HG03135 (cell line): ENCODE measurements at regions not wholly inside any gene's neighbourhood (a gene's known extent, or its start where the extent isn't known, plus 50 kb on each side); places are given as distances from the start of the nearest gene placed in this dataset.
"Not testable (repeated sequence)": the region's sequence is repeated elsewhere in the genome, so short reads cannot be mapped to it uniquely, and the experiment has no call there.

Experiments used
- ATAC-seq: cut with Tn5 transposase; IDR thresholded peaks from one replicate; pipeline ENCODE4 v1.9.1; 2021; ENCODE audit warnings: mild to moderate bottlenecking, moderate library complexity; ENCODE audit not compliant: unreplicated experiment

DNA sequence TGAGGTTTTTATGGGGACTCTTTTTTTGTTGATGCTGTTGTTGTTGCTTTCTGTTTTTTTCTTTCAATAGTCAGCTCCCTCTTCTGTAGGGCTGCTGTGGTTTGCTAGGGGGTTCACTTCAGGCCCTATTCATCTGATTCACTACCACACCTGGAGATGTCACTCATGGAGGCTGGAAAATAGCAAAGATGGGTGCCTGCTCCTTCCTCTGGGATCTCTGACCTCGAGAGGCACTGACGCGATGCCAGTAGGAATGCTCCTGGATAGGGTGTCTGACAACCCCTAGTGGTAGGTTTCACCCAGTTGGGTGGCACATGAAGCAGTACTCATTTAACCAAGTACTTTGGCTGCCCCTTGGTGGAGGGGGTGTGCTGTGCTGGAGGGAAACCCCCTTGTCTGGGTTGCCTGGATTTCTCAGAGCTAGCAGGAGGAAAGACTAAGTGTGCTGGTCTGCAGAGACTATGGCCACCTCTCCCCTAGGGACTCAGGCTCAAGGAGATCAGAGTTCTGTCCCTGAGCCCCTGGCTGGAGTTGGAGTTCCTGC lies 745.5 kb downstream of the TMTC2 start:
- no peak for ATAC-seq

DNA sequence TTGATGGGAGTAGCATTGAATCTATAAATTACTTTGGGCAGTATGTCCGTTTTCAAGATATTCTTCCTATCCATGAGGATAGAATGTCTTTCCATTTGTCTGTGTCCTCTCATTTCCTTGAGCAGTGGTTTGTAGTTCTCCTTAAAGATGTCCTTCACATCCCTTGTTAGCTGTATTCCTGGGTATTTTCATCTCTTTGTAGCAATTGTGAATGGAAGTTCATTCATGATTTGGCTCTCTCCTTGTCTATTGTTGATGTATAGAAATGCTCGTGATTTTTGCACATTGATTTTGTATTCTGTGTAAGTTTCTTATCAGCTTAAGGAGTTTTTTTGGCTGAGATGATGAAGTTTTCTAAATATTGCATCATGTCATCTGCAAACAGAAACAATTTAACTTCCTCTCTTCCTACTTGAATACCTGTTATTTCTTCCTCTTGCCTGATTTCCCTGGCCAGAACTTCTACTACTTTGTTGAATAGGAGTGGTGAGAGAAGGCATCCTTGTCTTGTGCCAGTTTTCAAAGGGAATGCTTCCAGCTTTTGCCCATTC lies 741.0 kb downstream of the TMTC2 start:
- not testable (repeated sequence) for ATAC-seq

DNA sequence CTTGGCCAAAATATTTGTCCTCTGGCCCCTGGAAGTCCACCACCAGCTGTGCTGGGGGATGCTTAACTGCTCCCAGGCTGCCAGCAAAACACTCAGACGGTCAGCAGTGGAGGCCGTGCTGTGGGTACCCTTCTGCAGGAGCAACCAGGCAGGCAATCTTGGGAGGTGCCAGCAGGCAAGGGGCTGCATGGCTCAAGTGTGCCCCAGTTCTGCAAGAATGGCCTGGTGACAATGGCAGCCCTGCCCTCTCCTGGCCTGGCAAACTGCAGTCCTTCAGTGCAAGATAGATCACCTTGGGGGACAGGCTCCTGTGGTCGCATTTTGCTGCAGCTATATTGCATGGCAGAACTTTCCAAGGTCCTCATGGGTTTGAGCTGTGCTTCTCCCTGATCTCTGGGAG lies 728.3 kb downstream of the TMTC2 start:
- no peak for ATAC-seq

DNA sequence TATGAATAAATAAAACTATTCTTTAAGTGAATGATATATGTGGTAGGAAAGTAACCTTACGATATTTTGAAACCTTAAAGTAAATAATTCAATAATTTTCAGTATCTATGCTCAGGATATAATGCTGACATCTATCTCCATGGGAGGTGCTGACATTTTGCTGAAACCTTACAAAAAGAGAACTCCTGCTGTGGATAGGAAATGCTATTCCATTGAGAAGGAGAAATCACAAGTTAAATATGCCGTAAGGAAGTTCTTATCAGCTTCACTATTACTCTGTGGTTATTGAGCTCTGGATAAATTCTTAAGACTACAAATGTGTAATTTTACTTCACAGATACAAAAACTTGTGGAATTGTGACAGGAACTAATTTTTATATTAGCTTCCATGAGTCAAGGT lies 722.1 kb downstream of the TMTC2 start:
- no peak for ATAC-seq

DNA sequence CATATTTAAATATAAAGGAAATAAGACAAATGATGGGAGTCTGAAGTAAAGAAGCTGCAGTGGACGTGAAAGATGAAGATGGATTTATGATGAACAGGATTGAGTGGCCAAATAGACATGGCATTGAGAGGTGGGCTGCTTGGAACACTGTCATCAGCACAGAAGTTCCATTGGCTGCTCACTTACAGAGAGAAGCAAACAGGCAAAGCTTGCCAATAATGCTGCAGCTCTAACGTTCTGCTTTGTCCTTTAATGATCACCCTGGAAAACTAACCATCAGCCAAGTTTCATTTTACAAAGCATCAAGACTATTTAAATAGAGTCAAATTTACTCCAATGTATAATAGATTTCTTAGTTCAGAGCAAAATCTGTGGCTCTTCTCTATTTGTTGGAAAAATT lies 721.4 kb downstream of the TMTC2 start:
- no peak for ATAC-seq

DNA sequence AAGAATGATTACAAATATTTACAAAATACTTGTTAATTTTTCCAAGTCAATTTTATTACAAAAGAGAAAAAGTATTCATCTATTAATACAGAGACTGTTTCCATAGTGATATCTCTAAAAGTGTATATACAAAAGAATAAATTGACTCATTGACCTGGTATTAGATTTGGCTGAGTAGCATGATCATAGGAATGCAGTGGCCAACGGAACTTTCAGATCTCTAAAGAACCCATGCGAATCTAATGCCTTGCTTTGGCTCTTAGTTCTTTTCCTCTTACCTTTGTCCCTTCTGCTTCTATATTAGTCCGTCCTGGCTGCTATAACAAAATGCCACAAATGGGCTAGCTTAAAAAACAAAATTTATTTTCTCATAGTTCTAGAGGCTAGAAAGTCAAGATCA lies 717.8 kb downstream of the TMTC2 start:
- no peak for ATAC-seq

DNA sequence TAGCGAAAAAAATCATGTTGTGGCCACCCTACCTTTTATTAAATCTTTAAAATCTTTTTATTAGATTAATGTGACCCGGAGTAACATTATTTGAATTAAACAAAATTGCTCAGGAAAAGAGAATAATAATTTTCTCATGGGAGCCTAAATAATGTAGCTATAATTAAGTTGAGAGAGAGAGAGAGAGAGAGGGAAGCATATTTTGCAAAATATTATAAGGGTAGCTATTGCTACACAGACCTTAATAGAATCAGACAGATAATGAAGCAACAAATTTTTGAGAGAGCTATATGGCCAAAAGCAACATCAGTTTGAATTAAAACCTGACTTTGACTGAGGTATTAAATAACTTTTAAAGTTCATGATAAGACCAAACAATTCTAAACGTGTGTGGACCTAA lies 703.5 kb downstream of the TMTC2 start:
- no peak for ATAC-seq

DNA sequence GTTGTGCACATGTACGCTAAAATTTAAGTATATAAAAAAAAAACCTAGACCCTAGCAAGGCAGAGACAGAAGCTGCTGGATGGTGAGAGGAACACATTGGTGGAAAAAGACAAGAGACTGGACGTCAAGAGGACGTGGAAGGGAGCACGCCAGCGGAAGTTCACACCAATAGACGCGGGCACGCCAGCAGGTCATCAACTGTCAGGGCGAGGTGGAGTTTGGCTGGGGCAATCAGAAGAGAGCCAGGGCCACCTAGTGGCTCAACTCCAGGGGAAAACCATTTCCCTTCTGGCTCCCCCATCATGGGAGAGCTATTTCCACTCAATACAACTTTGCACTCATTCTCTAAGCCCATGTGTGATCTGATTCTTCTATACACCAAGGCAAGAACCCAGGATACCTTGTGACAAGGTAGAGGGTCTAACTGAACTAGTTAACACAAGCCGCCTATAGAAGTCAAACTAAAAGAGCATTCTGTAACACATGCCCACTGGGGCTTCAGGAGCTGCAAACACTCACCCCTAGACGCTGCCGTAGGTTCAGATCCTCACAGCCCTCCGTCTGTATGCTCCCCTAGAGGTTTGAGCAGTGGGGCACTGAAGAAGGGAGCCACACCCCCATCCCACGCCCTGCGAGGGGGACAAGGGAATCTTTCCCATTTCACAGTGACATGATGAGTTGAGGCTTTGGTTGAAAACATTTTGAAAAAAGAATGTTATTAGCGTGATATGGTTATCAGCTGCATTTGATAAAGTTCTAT lies 702.7 kb downstream of the TMTC2 start:
- no peak for ATAC-seq

DNA sequence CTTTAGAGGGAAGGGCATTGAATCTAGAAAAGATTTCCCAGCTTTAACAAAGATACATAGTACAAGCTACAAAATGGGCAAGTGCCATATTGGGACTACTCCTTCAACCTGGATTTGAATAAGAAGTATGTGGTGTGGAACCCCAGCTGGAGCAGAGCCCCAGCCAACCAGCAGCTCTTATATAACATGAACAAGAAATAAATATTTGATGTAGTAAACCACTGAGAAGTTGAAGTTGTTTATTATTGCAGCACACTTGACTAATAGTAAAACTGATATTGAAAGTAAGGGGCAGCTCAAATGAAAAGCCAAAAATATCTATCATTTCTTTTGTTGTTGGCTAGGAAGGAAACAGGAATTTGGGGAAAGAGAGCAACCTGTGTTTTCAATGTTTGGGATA lies 701.8 kb downstream of the TMTC2 start:
- ATAC-seq, result no peak

DNA sequence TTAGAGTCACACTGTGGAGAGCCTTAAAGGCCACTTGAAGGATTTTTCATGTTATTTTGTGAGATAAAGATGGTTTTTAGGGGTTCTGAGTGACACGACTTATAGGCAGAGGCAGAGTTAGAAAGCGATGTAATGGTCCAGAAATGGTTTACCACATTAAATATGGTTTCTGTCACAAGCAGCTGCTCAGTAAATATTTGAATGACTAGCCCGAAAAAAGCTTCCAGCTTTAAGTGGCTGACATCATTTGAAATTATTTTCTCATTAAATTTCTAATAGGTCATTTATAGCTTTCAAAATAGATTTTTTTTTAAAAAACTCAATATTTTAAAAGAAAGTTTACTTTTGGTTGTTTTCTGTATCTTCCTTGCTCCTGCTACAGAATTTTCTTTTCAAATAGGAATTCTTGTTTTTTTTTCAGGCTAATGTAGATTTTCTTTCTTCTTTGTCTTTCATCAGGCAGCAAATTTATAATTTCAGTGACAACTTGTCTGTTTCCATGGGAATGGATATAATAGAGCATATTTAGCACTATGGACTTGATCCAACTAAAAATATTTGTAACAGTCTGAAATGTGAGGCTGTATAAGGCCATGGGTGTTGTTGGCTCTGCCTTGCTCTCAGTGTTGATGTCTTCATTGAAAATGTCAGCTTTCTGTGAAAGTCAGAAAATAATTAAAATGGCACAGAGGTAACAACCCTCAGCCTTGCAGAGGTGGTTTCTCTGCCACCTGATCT lies 700.0 kb downstream of the TMTC2 start:
- ATAC-seq, result no peak

DNA sequence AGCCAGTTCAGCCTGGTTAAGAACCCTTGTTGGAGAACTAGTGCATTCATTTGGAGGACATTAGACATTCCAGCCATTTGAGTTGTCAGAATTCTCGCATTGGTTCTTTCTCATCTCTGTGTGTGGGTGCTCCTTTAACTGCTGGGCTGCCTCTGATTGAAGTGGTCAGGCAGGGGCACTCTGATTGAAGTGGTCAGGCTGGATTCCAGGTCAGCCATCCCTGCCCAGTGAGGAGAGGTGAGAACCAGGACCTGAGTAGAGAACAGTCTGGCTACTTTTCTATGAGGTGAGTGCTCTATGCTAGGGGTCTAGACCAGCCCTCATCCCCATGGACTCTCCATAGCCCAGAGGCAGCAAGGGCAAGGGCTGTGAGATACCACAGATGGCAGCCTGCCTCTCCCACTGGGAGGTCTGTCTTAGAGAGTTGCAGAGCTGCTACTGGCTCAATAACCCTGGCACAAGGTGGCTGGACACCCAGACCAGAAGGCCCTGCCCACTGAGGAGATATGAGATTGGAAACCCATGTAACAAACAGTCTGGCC lies 691.6 kb downstream of the TMTC2 start:
- ATAC-seq, result no peak

DNA sequence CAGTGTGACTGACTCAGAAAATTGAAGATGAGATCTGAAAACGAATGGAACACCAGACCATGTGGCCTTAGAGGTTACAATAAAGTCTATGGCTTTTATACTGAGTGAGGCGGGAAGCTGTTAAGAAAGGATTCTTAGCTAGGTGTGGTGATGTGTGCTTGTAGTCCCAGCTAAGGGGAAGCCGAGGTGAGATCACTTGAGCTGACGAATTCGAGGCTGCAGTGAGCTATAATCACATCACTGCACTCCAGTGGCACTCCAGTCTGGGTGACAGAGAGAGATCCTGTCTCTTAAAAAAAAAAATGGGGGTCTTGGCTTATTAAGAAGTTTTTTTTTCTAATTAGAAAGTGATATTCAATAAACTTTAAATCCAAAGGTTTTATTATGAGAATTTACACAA lies 678.6 kb downstream of the TMTC2 start:
- no peak for ATAC-seq

DNA sequence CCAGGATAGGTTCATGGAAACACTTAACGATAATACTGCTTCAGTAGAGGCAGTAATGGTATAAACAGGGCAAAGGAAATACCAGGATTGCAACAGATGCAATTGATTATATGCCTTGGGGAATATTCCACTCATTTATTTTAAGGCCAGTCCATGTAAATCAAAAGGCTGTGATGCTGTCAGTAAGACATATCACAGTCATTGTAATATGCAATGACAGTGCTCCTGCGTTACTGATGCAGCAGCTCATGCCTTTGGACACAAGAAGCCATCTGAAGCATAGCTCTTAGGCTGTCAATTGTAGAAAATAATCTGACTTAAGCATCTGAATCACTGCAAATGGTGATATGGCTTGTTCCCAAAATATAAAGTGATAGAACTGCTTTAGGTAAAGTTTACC lies 674.8 kb downstream of the TMTC2 start:
- ATAC-seq, result no peak

DNA sequence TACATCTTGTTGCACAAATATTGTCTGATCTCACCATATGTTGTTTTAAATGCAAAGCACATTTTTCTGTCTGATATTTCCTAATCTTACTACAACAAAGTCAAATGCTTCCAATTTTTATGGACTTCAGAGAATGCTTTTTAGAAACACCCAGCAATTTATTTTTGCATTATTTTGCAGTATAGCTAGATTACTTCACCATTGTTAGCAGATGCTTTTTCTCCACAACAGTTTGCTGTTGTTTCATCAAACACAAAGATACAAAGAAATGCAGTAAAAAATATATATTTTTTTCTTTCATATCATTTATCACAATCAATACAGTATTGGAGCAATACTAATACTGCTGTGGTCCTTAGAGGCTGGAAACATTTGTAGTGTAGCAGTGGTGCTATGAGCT lies 674.4 kb downstream of the TMTC2 start:
- no peak for ATAC-seq

DNA sequence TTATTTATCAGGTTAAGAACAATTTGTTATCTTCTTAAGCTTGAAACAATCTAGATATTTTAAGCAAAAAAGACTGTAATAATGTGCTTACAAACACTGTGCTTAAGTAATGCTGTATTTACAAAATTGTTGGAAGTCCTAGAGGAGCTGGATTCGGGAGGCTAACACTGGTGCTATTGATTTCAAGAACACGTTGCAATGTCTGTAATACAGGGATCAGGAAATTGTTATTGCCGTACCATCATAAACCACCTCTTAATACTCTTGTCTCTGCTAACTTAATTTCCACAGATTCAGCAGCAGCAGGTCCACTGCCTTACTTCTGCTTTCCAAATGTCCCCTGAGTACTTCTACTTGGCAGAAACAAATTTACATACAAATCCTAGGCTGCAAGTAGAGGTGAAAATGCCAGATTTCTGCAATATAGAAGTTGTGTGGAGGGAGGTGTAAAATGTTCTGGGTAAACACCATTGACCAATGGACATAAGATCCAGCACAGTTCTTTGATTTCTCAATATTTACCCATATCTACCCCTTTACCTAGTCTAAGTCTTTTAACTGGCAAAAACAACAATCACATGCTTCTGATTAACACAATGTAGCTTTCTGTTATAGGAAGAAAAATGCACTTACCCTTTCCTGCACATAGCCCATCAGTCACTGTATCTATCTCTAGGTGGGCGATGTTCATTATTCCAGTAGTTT lies 663.4 kb downstream of the TMTC2 start:
- no peak for ATAC-seq

DNA sequence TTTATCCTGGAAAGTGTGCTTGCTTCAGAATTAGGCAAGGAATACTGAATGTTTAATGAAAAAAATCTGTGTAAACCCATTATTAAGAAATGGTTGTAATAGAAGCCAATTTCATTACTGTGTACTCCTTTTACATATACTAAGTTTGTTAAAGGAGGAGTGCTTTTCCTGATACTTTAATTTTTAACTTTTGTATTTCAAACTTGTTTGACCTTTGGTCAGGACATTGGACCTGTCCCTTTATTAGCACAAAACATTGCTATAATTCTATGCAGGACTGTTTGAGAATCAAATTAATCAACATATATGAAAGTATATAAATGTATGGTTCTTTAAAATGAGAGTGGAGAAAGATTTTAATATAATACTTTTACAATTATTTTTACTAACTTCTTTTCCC lies 659.6 kb downstream of the TMTC2 start:
- ATAC-seq, result no peak

DNA sequence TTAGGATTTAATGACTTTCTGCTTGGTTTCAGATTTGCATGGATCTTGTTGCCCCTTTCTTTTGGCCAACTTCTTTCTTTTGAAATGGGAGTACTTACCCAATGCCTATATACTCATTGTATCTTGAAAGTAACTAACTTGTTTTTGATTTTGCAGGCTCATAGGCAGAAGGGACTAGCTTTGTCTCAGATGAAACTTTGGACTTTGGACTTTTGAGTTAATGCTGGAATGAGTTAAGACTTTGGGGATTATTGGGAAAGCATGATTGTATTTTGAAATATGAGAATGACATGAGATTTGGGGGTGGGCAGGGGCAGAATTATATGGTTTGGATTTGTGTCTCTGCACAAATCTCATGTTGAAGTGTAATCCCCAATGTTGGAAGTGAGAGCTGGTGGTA lies 657.1 kb downstream of the TMTC2 start:
- ATAC-seq, result no peak

DNA sequence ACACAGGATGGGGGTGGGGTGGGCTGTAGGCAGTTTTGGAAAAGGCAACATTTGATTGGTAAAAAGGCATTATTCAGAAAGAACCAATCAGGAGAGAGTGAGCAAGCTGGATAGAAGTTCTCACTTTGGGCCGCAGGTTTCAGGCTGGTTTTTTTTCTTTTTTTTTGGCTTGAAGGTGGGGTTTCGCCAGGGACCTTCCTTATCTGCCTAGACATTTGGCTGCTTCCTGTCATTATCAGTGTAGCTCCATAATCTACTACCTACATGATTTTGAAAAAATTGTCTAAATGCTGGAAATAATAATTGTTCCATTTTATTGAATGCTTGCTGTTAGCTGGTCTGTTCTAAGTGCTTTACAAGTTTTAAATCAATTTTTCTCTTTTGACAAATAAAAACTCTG lies 649.0 kb downstream of the TMTC2 start:
- ATAC-seq, result no peak

DNA sequence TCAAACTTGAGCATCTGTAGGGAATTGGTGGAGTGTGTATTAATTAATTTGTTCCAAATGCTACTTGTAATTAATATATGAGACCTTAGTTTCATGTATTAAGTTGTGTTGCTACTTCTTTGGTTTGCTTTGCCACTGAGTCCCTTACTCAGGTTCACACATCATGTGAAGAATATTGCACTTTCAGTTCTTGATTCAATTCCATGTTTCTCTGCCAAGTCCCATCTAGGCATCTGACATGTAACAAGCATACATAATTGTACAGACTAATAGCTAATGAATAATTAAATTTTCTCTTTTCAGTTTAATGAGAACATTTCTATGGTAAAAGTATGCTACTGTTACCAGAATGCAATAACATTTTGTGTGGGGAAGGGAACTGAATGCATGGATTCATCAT lies 640.0 kb downstream of the TMTC2 start:
- ATAC-seq, result no peak

DNA sequence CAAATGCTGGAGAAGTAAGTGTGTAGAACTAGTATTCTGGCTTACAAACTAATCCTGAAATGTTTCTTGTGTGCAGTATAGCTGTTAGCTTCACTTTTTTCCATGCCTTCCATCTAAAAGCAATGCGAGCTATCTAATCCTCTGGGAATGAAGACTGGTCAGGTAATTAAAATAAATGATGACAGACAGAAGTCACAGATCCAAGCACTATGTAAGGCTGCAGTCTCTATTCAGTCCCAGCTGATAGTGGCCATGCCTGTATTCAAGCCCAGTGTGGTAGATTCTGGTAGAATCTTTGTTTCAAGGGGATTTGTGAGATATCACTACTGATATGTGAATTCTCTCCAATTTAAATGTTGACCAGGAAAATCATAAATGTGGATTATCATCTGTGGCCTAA lies 637.2 kb downstream of the TMTC2 start:
- no peak for ATAC-seq

DNA sequence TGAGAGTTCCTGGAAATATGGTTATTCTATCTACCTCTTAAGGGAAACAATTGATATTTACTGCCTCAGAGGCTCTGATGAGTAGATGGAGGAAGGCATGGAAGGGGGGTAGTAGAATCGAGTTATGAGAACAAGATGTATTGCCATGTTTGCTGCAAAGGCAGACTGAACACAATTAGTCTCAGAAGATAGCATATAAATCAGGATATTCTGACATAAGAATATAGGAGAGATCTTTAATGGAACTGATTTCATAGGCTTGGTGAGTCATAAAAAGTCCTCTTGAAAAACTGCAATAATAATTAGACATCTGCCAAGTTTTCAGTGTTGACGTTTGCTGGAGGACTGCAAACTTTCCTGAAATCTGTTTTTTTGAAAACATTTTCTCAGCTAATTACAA lies 636.1 kb downstream of the TMTC2 start:
- ATAC-seq, result no peak
